ENCODE measurements at regions not wholly inside any gene's neighbourhood (a gene's known extent, or its start where the extent isn't known, plus 50 kb on each side); places are given as distances from the start of the nearest gene placed in this dataset.

- ChIA-PET POLR2A (no interaction called here), CTCF (no interaction called here)
- BruUV-seq (replicated peaks), result no TSS peak
- Histone ChIP-seq H3K4me3 (ENCODE audit: low read depth in 2 of 2, low read length in 2 of 2) (no peak overlapping the region), H3K9me3 (ENCODE audit: control insufficient read depth, insufficient read depth, low read depth, low read length) (no peaks in the 10 kb centered on the region), H3K36me3 (ENCODE audit: control insufficient read depth, insufficient read depth, low read length) (no peaks in the 10 kb centered on the region), H3K27me3 (ENCODE audit: control insufficient read depth, insufficient read depth, low read length) (no peaks in the 10 kb centered on the region), H3K4me1 (ENCODE audit: control insufficient read depth, insufficient read depth, low read length) (no peaks in the 10 kb centered on the region), H3K27ac (ENCODE audit: low read length) (no peak overlapping the region)
- DNase-seq (ENCODE audit: low read depth, low spot score) (no peak), ATAC-seq (no peak)
- TF ChIP-seq TCF7L2 (IDR thresholded peaks at IDR 0.05; ENCODE audit: low read depth, low read length) (no peak), CTCF (IDR thresholded peaks at IDR 0.05) (no peak)
- in situ Hi-C loops (cut with HindIII; ENCODE audit: low pct_unique_long_range_greater_than_20kb, low sequenced_read_pairs) (no loop called here), intact Hi-C loops (cut with micrococcal nuclease; ENCODE audit: unreplicated experiment) (no loop called here)
Measured at GRCh38 chr4:54793856-54794422, 136.2 kb downstream of the KIT start.

All from Panc1 (cell line).